ENCODE measurements at regions not wholly inside any gene's neighbourhood (a gene's known extent, or its start where the extent isn't known, plus 50 kb on each side); places are given as distances from the start of the nearest gene placed in this dataset.

DNA sequence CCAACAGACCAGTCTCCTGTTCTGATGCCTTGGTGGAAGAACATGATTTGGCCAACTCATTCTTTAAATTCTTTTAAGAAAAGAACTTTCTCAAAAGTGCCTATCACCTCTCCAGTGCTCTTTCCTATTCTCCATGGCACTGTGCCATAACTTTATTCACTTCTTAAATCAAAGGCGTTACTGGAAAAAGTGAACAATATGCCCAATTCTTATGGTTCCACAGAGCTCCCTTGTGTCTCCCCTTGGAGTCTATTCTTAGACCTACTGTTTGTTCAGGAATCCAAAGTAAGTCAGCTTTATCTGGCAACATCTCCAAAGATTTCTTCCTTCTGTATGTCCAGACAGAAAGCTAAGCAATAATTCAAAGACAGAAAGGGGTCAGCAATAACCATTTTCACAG is 111.9 kb upstream of the MAGI3 start:
- H3K27ac ChIP-seq (ENCODE audit: low read depth in 1 of 2, low read length in 2 of 2): no peak overlapping the region
- WGBS: 91% methylated on average over 1 of the region's 1 CpG
- TF ChIP-seq, protein P1, sequence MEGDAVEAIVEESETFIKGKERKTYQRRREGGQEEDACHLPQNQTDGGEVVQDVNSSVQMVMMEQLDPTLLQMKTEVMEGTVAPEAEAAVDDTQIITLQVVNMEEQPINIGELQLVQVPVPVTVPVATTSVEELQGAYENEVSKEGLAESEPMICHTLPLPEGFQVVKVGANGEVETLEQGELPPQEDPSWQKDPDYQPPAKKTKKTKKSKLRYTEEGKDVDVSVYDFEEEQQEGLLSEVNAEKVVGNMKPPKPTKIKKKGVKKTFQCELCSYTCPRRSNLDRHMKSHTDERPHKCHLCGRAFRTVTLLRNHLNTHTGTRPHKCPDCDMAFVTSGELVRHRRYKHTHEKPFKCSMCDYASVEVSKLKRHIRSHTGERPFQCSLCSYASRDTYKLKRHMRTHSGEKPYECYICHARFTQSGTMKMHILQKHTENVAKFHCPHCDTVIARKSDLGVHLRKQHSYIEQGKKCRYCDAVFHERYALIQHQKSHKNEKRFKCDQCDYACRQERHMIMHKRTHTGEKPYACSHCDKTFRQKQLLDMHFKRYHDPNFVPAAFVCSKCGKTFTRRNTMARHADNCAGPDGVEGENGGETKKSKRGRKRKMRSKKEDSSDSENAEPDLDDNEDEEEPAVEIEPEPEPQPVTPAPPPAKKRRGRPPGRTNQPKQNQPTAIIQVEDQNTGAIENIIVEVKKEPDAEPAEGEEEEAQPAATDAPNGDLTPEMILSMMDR (IDR thresholded peaks at IDR 0.05; ENCODE audit: low read depth, low read length, missing input control): no peak
- TF ChIP-seq JUND (IDR thresholded peaks at IDR 0.05) (no peak), TAF1 (conservative IDR thresholded peaks at IDR 0.05) (no peak), HNF4A (conservative IDR thresholded peaks at IDR 0.05) (no peak), RXRA (IDR thresholded peaks at IDR 0.05) (no peak), SP1 (IDR thresholded peaks at IDR 0.05) (no peak), GABPA (IDR thresholded peaks at IDR 0.05 in 1 of 2, conservative IDR thresholded peaks at IDR 0.05 in 1 of 2) (no peak), HNF4G (IDR thresholded peaks at IDR 0.05) (no peak), EGR1 (IDR thresholded peaks at IDR 0.05; ENCODE audit: low read depth in 2 of 2) (no peak), FOXA2 (IDR thresholded peaks at IDR 0.05) (no peak), YY1 (IDR thresholded peaks at IDR 0.05) (no peak)
- TF ChIP-seq, protein P2, sequence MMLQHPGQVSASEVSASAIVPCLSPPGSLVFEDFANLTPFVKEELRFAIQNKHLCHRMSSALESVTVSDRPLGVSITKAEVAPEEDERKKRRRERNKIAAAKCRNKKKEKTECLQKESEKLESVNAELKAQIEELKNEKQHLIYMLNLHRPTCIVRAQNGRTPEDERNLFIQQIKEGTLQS (IDR thresholded peaks at IDR 0.05): no peak
- TF ChIP-seq, protein P3, sequence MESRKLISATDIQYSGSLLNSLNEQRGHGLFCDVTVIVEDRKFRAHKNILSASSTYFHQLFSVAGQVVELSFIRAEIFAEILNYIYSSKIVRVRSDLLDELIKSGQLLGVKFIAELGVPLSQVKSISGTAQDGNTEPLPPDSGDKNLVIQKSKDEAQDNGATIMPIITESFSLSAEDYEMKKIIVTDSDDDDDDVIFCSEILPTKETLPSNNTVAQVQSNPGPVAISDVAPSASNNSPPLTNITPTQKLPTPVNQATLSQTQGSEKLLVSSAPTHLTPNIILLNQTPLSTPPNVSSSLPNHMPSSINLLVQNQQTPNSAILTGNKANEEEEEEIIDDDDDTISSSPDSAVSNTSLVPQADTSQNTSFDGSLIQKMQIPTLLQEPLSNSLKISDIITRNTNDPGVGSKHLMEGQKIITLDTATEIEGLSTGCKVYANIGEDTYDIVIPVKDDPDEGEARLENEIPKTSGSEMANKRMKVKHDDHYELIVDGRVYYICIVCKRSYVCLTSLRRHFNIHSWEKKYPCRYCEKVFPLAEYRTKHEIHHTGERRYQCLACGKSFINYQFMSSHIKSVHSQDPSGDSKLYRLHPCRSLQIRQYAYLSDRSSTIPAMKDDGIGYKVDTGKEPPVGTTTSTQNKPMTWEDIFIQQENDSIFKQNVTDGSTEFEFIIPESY (IDR thresholded peaks at IDR 0.05): no peak
- TF ChIP-seq, protein P4, sequence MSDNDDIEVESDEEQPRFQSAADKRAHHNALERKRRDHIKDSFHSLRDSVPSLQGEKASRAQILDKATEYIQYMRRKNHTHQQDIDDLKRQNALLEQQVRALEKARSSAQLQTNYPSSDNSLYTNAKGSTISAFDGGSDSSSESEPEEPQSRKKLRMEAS (IDR thresholded peaks at IDR 0.05): no peak
- H3K4me1 ChIP-seq (ENCODE audit: control insufficient read depth in 4 of 4, insufficient read depth in 4 of 4, low read length in 3 of 4): no peaks in the 10 kb centered on the region
- no peak for DNase-seq (ENCODE audit: low spot score)
- H3K9ac ChIP-seq (ENCODE audit: low read depth in 1 of 2, low read length in 2 of 2): no peak overlapping the region
- H3K4me3 ChIP-seq (ENCODE audit: low read depth in 1 of 3, low read length in 3 of 3): no peak overlapping the region
- H3K36me3 ChIP-seq (ENCODE audit: control insufficient read depth in 4 of 4, insufficient read depth in 3 of 4, low read depth in 1 of 4, low read length in 3 of 4): no peaks in the 10 kb centered on the region
- H3K27me3 ChIP-seq (ENCODE audit: control insufficient read depth in 4 of 4, insufficient read depth in 4 of 4, low read length in 3 of 4): no peaks in the 10 kb centered on the region
- H3K9me3 ChIP-seq (ENCODE audit: control insufficient read depth in 4 of 4, low read length in 3 of 4): no peaks in the 10 kb centered on the region

DNA sequence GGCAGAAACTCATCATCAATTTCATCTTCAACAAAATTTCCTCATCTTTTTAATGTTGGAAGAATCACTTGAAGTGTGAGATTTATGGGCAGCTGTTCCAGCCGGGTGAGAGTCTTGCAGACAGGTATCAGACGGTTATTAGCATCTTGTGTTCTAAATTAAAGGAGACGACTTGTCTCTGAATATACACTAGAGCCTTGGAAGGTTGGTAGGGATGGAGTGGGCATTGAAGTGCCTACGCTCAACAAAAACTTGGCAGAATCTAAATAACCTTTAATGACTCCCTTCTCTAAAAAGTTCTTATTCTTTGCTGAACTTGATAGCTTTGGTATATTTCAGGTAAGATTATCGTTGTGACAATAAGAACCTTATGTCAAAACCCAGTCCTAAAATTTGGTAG is 111.5 kb upstream of the MAGI3 start:
- TF ChIP-seq SP1 (IDR thresholded peaks at IDR 0.05) (no peak), TAF1 (conservative IDR thresholded peaks at IDR 0.05) (no peak), EGR1 (IDR thresholded peaks at IDR 0.05; ENCODE audit: low read depth in 2 of 2) (no peak), NR2F2 (IDR thresholded peaks at IDR 0.05) (no peak), HNF4G (IDR thresholded peaks at IDR 0.05) (no peak), GABPA (IDR thresholded peaks at IDR 0.05 in 1 of 2, conservative IDR thresholded peaks at IDR 0.05 in 1 of 2) (no peak), RAD21 (IDR thresholded peaks at IDR 0.05) (no peak), JUND (IDR thresholded peaks at IDR 0.05) (no peak)
- TF ChIP-seq, protein P3 (IDR thresholded peaks at IDR 0.05): no peak
- Histone ChIP-seq H3K4me1 (ENCODE audit: control insufficient read depth in 4 of 4, insufficient read depth in 4 of 4, low read length in 3 of 4) (no peaks in the 10 kb centered on the region), H3K9me3 (ENCODE audit: control insufficient read depth in 4 of 4, low read length in 3 of 4) (no peaks in the 10 kb centered on the region), H3K27ac (ENCODE audit: low read depth in 1 of 2, low read length in 2 of 2) (no peak overlapping the region), H3K9ac (ENCODE audit: low read depth in 1 of 2, low read length in 2 of 2) (no peak overlapping the region), H3K4me3 (ENCODE audit: low read depth in 1 of 3, low read length in 3 of 3) (no peak overlapping the region), H3K36me3 (ENCODE audit: control insufficient read depth in 4 of 4, insufficient read depth in 3 of 4, low read depth in 1 of 4, low read length in 3 of 4) (no peaks in the 10 kb centered on the region), H3K27me3 (ENCODE audit: control insufficient read depth in 4 of 4, insufficient read depth in 4 of 4, low read length in 3 of 4) (no peaks in the 10 kb centered on the region)
- no peak for DNase-seq (ENCODE audit: low spot score)
- 90% methylated on average over 5 of the region's 5 CpGs for WGBS
